Retina (tissue), 1 donor: ENCODE measurements at regions not wholly inside any gene's neighbourhood (a gene's known extent, or its start where the extent isn't known, plus 50 kb on each side); places are given as distances from the start of the nearest gene placed in this dataset.

ENCODE experiments used
- DNase-seq: peaks from one replicate; pipeline ENCODE4 v3.0.0-alpha.2; 2016

GRCh38 chr2:120596191-120596811 is 139.4 kb upstream of the GLI2 start:
- no peak for DNase-seq

- DNase-seq, result peak; percentile 52
These were observed 138.6 kb upstream of the GLI2 start for GRCh38 chr2:120596990-120597594.

DNA sequence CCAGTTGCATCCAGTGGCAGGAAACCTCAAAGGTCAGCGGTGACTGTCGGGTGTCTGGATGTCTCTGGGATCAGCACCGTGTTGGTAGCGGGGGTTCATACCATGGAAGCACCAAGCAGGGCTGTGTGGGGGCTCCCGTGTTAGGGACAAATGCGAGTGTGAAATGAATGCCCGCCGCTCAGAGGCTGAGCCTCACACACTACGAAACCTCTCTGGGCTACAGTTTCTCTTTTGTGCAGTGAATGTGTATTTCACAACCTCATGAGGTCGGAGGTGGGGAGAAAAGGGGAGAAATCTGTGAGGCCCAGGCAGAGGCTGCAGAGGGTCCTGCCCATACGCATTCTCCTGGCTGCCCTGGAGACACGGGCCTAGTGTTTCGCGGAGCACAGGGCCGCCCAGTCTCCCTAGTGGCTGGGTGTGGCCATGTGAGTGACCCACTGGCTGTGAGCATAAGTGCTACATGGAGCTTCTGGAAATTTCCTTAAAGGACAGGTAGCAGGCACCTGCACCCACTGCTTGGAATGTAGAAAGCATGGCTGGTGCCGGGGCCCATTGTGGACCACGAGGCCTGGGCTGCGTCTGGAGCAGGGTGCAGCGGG is 138.0 kb upstream of the GLI2 start:
- peak; percentile 20 for DNase-seq

DNA sequence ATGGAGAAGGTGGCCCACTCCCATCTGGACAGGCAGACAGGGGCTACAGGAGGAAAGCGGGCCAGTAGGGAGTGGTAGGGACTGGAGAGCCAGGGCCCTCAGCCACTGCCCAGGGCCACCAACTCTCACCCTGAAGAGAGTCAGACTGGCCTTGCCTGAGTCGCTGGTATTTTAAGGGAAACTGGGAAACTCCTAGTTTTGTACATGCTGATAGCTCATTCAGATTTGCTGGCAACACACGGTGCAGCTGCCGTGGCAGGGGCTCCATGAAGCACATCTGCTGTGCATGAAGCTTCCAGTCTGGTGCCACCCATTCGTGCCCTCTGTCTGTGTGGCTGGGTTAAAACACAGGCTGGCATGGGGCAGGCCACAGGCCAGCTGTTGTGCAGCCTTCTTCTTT is 137.3 kb upstream of the GLI2 start:
- DNase-seq, result no peak

DNA sequence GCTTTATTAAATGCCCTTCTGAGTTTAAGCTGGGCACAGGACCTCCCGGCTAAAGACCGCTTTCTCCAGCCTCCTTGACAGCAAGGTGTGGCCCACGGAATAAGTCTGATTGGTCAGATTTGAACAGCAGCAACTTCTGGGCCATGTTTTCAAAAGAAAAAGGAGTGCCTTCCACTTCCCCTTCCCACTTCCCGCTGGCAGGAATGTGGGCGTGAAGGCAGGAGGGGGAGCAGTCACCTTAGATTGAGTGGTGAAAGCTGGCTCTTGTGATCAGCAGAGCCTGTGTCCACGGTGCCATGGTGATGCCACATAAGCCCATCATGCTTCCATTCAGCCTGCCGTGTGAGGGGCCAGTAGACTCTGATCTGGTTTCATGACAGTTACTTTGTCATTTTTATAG is 136.6 kb upstream of the GLI2 start:
- DNase-seq, result no peak

- no peak for DNase-seq
These were observed 136.0 kb upstream of the GLI2 start for GRCh38 chr2:120599656-120600055.

DNA sequence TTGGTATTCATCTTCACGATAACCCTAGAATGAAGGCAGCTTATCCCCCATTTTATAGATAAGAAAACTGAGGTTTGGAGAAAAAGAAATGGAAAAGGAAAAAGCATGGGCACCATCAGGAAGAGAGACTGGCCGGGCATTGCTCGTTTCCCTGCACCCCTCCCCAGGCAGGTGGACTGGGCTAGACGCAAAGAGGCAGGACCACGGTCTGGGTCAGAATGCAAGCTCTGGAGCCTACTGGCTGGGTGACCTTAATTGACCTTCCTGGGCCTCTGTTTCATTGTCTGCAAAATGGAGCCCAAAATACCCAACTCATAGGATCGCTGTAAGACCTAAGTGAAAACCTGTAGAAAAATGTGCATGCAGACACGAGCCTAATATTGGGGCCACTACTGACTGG is 135.3 kb upstream of the GLI2 start:
- DNase-seq, result no peak

DNA sequence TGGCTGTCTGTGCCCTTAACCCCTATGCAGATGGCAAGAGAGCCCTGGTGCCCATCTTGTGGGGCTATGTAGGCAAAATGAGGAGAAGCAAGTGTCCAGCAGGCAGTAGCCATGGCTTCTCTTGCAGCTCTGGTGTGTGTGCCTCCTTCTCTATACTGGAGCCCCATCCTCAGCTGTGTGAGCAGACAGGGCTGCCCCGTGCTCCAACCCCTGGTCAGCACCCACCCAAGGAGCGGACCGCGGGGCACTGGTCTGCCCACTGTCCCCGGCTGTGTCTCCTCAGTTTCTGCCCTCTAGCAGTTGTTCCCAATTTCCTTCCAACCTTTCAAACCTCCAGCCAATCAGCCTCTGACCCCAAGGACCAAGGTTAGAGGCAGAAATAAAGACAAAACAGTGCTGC is 134.9 kb upstream of the GLI2 start:
- DNase-seq, result no peak

GRCh38 chr2:120601566-120601965 is 134.1 kb upstream of the GLI2 start:
- DNase-seq, result no peak

GRCh38 chr2:120602251-120602650 is 133.4 kb upstream of the GLI2 start:
- no peak for DNase-seq

DNA sequence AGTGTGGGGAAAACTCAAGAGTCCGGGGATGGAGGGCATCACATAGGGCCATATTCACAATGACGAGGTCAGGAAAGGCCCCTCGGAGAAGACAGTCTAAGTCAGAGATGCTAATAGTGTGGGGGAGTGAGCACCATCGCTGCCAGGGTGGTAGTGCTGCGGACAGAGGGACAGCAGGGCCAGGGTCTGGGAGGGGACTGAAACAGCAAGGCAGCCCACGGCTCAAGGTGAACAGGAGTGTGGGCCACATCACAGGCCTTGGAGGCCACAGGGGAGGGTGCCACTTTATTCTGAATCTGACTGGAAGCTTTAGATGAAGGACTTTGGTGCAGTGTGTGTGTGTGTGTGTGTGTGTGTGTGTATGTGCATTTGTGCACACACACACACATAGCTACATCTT is 130.9 kb upstream of the GLI2 start:
- no peak for DNase-seq

DNA sequence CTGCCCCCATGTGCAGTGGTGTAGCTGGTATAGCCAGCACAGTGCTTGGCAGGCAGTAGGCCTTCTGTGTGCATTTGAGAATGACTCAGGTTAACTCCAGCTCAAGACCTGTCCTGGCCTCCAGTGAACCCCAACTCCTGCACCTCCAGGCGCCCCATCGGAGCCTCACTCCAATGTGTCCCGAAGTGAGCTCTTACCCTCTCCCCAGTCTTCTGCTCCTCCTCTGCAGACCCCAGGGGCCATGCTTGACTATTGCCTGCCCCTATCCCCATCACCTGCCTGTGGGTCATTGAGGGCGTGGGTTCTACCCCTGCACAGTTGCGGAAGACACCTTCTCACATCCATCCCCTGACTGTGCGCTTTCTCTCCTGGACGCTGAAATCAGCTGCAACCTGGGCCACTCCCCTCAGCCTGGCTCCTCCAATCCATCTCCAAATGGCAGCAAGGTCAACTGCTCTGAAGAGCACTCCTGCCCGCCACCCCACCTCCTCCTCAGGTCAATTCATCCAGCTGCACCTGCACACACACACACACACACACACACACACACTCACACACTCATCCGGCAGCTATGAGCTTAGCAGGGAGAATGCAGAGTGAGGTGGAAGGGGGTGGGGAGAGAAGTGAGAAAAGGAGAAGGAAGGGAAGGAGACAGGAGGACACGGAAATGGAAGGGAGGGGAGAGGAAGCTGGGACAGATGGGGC is 130.3 kb upstream of the GLI2 start:
- DNase-seq, result no peak

GRCh38 chr2:120606280-120606679 is 129.4 kb upstream of the GLI2 start:
- no peak for DNase-seq

GRCh38 chr2:120606931-120607330 is 128.7 kb upstream of the GLI2 start:
- DNase-seq, result no peak

GRCh38 chr2:120607506-120607905 is 128.2 kb upstream of the GLI2 start:
- no peak for DNase-seq

DNA sequence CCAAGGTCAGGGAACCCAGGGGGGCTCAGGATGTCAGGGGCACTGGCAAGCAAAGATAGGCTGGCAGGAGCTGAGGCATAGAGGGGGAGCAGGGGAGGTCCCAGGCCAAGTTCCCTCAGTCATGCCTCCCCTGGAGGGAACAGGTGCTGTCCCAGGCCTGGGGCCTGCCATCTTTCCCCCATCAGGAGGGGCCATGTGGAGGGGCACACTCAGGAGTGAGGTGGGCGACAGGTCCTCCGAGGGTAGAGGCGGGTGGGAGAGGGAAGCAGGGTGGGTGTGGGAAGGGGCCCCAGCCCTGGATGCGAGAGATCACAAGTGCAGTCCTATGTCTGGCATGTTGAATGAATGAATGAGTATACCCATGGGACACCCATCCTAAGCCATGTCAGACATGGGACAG is 127.7 kb upstream of the GLI2 start:
- DNase-seq, result no peak

DNA sequence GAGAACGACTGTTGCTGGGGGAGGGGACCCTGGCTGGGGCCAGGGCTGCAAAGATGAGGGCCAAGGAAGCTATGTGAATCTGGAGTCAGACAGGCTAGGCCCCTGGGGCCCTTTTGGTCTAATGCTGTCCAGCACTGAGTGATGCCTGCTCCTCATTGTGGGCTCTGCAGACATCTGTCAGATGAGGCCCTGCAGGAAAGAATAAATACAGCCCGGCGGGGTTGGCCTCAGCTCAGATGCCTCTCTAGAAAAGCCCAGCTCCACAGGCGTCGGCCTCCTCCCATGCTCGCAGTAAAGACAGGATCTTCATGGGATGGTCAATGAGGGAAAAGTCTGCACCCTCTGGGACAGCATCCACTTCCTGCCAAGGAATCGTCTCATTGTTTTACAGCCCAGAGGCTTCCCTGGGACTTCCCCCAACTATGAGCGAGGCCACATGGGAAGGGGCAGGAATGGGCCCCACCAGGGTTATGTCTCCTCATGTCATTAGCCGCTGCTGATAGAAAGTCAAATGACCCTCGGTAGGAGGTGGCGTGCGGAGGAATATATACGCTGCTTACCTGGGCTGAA is 125.8 kb upstream of the GLI2 start:
- no peak for DNase-seq

DNA sequence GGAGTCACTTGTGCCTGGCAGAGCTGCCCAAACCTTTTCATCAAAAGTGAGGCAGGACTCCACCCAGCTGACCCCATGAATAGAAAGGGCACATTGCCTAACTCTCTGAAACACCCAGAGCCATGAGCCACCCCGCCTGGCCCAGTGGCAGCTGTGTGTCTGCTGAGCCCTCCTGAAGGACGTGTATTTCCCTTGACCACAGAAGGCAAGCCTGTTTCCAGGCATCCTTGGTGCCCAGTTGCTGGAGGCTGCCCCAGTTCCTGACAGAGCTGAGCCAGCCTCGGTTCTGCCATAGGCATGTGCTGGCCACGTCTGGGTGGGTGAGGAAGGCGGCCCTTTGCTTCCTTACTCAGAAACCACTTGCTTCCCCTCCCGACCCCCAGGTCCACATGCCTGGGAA is 124.7 kb upstream of the GLI2 start:
- DNase-seq, result no peak

DNA sequence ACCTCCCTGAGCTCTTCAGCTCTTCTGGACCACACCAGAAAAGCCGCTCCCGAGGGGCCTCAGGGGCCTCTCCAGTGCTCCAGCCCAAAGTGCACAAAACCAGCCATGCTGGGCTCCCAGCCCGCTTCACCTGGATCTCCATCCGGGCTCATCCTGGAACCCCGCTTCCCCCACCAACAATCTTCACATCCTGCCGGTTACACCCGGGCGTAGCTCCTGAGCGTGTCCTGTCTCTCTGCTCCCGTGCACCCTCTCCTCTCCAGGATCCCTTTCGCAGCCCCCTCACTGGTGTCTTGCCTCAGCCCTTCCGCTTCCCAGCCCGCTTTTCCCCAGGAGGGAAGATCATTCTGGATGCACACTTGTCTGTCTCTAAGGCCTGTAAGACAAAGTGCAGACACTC is 123.7 kb upstream of the GLI2 start:
- DNase-seq, result no peak

DNA sequence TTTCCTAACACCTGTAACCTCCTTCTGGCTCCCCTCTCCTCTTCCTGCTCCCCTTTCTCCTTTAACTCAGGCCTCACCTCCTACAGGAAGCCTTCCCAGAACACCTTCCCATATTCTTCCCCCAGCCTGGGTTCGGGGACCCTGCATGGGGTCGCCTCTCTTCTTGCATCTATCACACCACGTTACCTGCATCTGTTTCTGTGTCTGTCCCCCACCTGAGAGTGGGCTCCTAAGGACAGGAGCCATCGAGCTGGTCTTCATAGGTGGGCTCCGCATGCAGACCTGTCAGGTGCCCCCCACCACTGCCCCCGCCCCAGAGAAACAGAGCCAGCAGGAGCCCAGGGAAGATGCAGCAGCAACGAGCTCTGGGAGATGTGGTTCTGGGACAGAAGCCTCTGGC is 123.2 kb upstream of the GLI2 start:
- no peak for DNase-seq

DNA sequence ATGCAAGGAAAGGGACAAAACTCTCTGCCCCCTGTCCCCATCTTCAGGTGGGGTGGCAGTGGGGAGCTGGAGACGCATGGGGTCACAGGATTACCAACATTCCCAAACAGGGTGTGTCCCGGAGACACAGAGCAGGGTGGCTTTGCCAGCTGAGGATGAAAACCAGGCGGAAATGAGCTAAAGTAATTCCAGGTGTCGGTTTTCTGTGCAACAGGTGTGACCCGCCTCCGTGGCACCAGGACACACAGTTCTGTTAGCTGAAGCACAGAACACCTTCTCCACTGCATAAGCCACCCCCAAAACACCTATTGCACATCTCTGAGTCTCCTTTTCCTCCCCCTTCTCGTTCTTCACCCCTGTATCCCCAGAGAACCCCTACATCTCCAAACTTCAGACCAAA is 122.7 kb upstream of the GLI2 start:
- no peak for DNase-seq

- no peak for DNase-seq
These were observed 121.7 kb upstream of the GLI2 start for GRCh38 chr2:120613742-120614571.

GRCh38 chr2:120614901-120615300 is 120.8 kb upstream of the GLI2 start:
- no peak for DNase-seq
